GM23338 (cell line): ENCODE measurements at regions not wholly inside any gene's neighbourhood (a gene's known extent, or its start where the extent isn't known, plus 50 kb on each side); places are given as distances from the start of the nearest gene placed in this dataset.

Experiments
- ATAC-seq: fragments of 200-7000 bp; cut with Tn5 transposase; 3 replicates; pipeline ENCODE4 v1.9.1; 2020
- DNase-seq: peaks from one replicate; pipeline ENCODE4 v3.0.0-alpha.2; 2015; ENCODE audit warnings: low spot score
- H2AFZ ChIP-seq: fragments of 200-600 bp; sonication (generic); 2 replicates; pipeline ENCODE4 v1.8.0; 2016; ENCODE audit warnings: antibody characterized with exemption, mild to moderate bottlenecking, moderate library complexity
- H3F3A ChIP-seq: fragments of 200-600 bp; sonication (generic); replicated peaks from 2 replicates; pipeline ENCODE4 v1.8.0; 2017; ENCODE audit warnings: antibody characterized with exemption, mixed run types, low read depth
- H3K27ac ChIP-seq: fragments of 200-600 bp; sonication (generic); 2 replicates; pipeline ENCODE4 v1.6.1; 2016; ENCODE audit warnings: low read depth
- H3K27me3 ChIP-seq: fragments of 200-600 bp; sonication (generic); 2 replicates; pipeline ENCODE4 v1.8.0; 2016; ENCODE audit warnings: mild to moderate bottlenecking, mixed run types, moderate library complexity; ENCODE audit not compliant: insufficient read depth
- H3K36me3 ChIP-seq: fragments of 200-600 bp; sonication (generic); 2 replicates; pipeline ENCODE4 v1.8.0; 2016; ENCODE audit warnings: mild to moderate bottlenecking; ENCODE audit not compliant: insufficient read depth
- H3K4me1 ChIP-seq: fragments of 200-600 bp; sonication (generic); 2 replicates; pipeline ENCODE4 v1.8.0; 2016; ENCODE audit warnings: mild to moderate bottlenecking, moderate library complexity; ENCODE audit not compliant: insufficient read depth
- H3K4me2 ChIP-seq: fragments of 200-600 bp; sonication (generic); 2 replicates; pipeline ENCODE4 v1.7.1; 2017; ENCODE audit warnings: mixed run types
- H3K4me3 ChIP-seq: fragments of 200-600 bp; sonication (generic); 2 replicates; pipeline ENCODE4 v1.6.1; 2016; ENCODE audit warnings: mixed run types
- H3K79me2 ChIP-seq: fragments of 200-600 bp; sonication (generic); replicated peaks from 2 replicates; pipeline ENCODE4 v1.8.0; 2017; ENCODE audit warnings: mild to moderate bottlenecking; ENCODE audit not compliant: insufficient read depth
- H3K9me2 ChIP-seq: fragments of 200-600 bp; sonication (generic); 2 replicates; pipeline ENCODE4 v1.8.0; 2017; ENCODE audit not compliant: insufficient read depth
- H4K20me1 ChIP-seq: fragments of 200-600 bp; sonication (generic); replicated peaks from 2 replicates; pipeline ENCODE4 v1.8.0; 2017; ENCODE audit warnings: mild to moderate bottlenecking; ENCODE audit not compliant: insufficient read depth
- H3K27ac Mint-ChIP-seq: 2 replicates; pipeline ENCODE4 v1.8.0; 2020; ENCODE audit warnings: inconsistent platforms, mild to moderate bottlenecking, moderate library complexity, mixed read lengths
- H3K27me3 Mint-ChIP-seq: 3 replicates; pipeline ENCODE4 v1.8.0; 2022; ENCODE audit warnings: low read depth, mild to moderate bottlenecking, moderate library complexity, mixed read lengths, inconsistent platforms; ENCODE audit not compliant: insufficient read depth, poor library complexity
- H3K36me3 Mint-ChIP-seq: 3 replicates; pipeline ENCODE4 v1.8.0; 2021; ENCODE audit warnings: low read depth, mild to moderate bottlenecking, inconsistent platforms, moderate library complexity, mixed read lengths
- H3K4me1 Mint-ChIP-seq: 3 replicates; pipeline ENCODE4 v1.8.0; 2020; ENCODE audit warnings: mild to moderate bottlenecking, inconsistent platforms, mixed read lengths
- H3K4me3 Mint-ChIP-seq: 3 replicates; pipeline ENCODE4 v1.8.0; 2021; ENCODE audit warnings: moderate library complexity, mild to moderate bottlenecking, inconsistent platforms, mixed read lengths
- H3K9me3 Mint-ChIP-seq: 3 replicates; pipeline ENCODE4 v1.8.0; 2020; ENCODE audit warnings: moderate library complexity, mild to moderate bottlenecking, inconsistent platforms, mixed read lengths
- CREB1 ChIP-seq: fragments of 250-450 bp; sonication (Bioruptor Pico); IDR thresholded peaks from 2 replicates; pipeline ENCODE4 v1.5.0; 2020; ENCODE audit warnings: low read depth, mild to moderate bottlenecking, moderate library complexity
- EZH2 ChIP-seq: fragments of 200-600 bp; sonication (generic); IDR thresholded peaks from one replicate; pipeline ENCODE4 v1.8.0; 2017; ENCODE audit warnings: antibody characterized with exemption, mild to moderate bottlenecking, low read depth; ENCODE audit not compliant: unreplicated experiment
- EZH2phosphoT487 ChIP-seq: fragments of 200-600 bp; sonication (generic); IDR thresholded peaks from one replicate; pipeline ENCODE4 v1.8.1; 2018; ENCODE audit warnings: antibody characterized with exemption; ENCODE audit not compliant: unreplicated experiment
- JUNB ChIP-seq: IDR thresholded peaks from one replicate; pipeline ENCODE4 v1.6.1; 2016; ENCODE audit warnings: antibody characterized with exemption; ENCODE audit not compliant: unreplicated experiment
- POLR2AphosphoS5 ChIP-seq: IDR thresholded peaks from 2 replicates; pipeline ENCODE4 v1.6.1; 2016; ENCODE audit warnings: antibody characterized with exemption, low read depth
- STAT1 ChIP-seq: IDR thresholded peaks from one replicate; pipeline ENCODE4 v1.6.1; 2016; ENCODE audit warnings: antibody characterized with exemption; ENCODE audit not compliant: unreplicated experiment
- ZNF331 ChIP-seq: fragments of 250-450 bp; sonication (Bioruptor Pico); IDR thresholded peaks from 2 replicates; pipeline ENCODE4 v1.5.0; 2020; ENCODE audit warnings: low read depth, mild to moderate bottlenecking, moderate library complexity
- TF ChIP-seq, protein P1 (sequence below): IDR thresholded peaks from 2 replicates; pipeline ENCODE4 v1.6.1; 2016; ENCODE audit warnings: antibody characterized with exemption
- TF ChIP-seq, protein P2 (sequence below), 2 experiments: fragments of 200-600 bp in 1 of 2; sonication (generic) in 1 of 2; conservative IDR thresholded peaks; 2 replicates each; pipeline versions ENCODE4 v1.5.1 to v1.6.1; 2016 to 2017; ENCODE audit warnings: antibody characterized with exemption in 2 of 2, low read depth in 2 of 2, mild to moderate bottlenecking in 2 of 2, moderate library complexity in 1 of 2

DNA sequence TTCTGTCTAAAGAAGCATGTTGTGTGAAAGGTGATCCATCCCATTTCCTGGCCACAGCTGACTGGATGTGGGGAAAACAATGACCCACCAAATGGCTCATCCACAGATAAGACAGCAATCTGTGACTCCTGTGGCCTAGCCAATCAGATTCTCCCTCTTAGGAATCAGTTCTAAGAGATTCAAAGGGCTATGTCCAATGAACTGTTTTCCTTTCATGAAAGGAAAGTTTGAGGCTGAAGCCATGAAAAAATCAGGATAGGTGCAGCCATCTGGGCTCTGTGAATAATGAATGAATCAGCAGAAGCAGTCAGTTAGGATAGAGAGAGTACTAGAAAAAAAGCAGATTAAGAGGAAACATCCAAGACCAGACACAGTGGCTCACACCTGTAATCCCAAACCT is 164.7 kb downstream of the NRIP1 start:
- no peaks in the 10 kb centered on the region for H4K20me1 ChIP-seq
- H3K4me3 ChIP-seq: no peak overlapping the region
- H3K4me1 Mint-ChIP-seq: 0 out of 3 replicates have a peak, but pooled peaks cover 3% of the 10 kb centered on the region
- DNase-seq (peak; percentile 13), ATAC-seq (no peak)
- no peaks in the 10 kb centered on the region for H3K9me3 Mint-ChIP-seq
- H3K27ac ChIP-seq: no peak overlapping the region
- H3K27me3 Mint-ChIP-seq: peaks cover 2% of the 10 kb centered on the region
- no peaks in the 10 kb centered on the region; the same call in 1 of the 2 replicates for H3K4me1 ChIP-seq
- no peak for TF ChIP-seq EZH2phosphoT487
- no peak overlapping the region for H3K4me2 ChIP-seq
- no peaks in the 10 kb centered on the region for H3K27me3 ChIP-seq
- H3K27ac Mint-ChIP-seq: no peak overlapping the region; the same call in none of the 2 replicates
- no peaks in the 10 kb centered on the region for H3K79me2 ChIP-seq
- H2AFZ ChIP-seq: peak overlapping the region; percentile 83; the same call in 1 of the 2 replicates
- no peaks in the 10 kb centered on the region for H3F3A ChIP-seq
- H3K9me2 ChIP-seq: no peaks in the 10 kb centered on the region
- no peak overlapping the region for H3K4me3 Mint-ChIP-seq
- no peaks in the 10 kb centered on the region for H3K36me3 Mint-ChIP-seq
- H3K36me3 ChIP-seq: no peaks in the 10 kb centered on the region

DNA sequence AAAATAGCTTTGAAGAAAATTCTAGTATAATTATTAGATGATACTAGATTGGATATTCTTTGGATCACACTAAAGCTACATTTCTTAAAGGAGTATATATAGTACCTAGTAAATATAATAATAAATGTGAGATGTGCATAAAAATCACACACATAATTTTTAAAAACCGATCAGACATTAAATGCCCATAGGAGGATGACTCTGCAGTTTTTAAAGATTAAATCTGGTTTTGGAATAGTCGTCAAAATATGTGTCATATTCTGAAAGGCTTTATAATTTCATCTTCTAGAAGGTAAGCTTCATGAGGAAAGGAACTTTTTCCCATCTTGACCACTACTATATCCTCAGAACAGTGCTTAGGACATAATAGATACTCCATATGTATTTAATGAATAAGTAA is 169.0 kb downstream of the NRIP1 start:
- Histone ChIP-seq H3K27ac (no peak overlapping the region), H3K4me1 (no peaks in the 10 kb centered on the region; the same call in 1 of the 2 replicates), H3K4me2 (no peak overlapping the region), H3K9me2 (no peaks in the 10 kb centered on the region), H3F3A (no peaks in the 10 kb centered on the region), H3K79me2 (no peaks in the 10 kb centered on the region), H3K4me3 (no peak overlapping the region), H3K36me3 (no peaks in the 10 kb centered on the region), H2AFZ (no peak overlapping the region), H4K20me1 (no peaks in the 10 kb centered on the region), H3K27me3 (no peaks in the 10 kb centered on the region)
- Mint-ChIP-seq H3K27me3 (peaks cover 2% of the 10 kb centered on the region), H3K9me3 (no peaks in the 10 kb centered on the region), H3K4me1 (0 out of 3 replicates have a peak, but pooled peaks cover 3% of the 10 kb centered on the region), H3K4me3 (no peak overlapping the region), H3K36me3 (no peaks in the 10 kb centered on the region), H3K27ac (no peak overlapping the region)
- TF ChIP-seq, protein P1, sequence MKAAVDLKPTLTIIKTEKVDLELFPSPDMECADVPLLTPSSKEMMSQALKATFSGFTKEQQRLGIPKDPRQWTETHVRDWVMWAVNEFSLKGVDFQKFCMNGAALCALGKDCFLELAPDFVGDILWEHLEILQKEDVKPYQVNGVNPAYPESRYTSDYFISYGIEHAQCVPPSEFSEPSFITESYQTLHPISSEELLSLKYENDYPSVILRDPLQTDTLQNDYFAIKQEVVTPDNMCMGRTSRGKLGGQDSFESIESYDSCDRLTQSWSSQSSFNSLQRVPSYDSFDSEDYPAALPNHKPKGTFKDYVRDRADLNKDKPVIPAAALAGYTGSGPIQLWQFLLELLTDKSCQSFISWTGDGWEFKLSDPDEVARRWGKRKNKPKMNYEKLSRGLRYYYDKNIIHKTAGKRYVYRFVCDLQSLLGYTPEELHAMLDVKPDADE: no peak
- TF ChIP-seq ZNF331 (CRISPR knock-in tag) (no peak), JUNB (no peak), CREB1 (CRISPR knock-in tag) (no peak), EZH2 (no peak), EZH2phosphoT487 (no peak), STAT1 (no peak), POLR2AphosphoS5 (no peak)
- TF ChIP-seq, protein P2, sequence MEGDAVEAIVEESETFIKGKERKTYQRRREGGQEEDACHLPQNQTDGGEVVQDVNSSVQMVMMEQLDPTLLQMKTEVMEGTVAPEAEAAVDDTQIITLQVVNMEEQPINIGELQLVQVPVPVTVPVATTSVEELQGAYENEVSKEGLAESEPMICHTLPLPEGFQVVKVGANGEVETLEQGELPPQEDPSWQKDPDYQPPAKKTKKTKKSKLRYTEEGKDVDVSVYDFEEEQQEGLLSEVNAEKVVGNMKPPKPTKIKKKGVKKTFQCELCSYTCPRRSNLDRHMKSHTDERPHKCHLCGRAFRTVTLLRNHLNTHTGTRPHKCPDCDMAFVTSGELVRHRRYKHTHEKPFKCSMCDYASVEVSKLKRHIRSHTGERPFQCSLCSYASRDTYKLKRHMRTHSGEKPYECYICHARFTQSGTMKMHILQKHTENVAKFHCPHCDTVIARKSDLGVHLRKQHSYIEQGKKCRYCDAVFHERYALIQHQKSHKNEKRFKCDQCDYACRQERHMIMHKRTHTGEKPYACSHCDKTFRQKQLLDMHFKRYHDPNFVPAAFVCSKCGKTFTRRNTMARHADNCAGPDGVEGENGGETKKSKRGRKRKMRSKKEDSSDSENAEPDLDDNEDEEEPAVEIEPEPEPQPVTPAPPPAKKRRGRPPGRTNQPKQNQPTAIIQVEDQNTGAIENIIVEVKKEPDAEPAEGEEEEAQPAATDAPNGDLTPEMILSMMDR (conservative IDR thresholded peaks at IDR 0.05; ENCODE audit: low read depth in 2 of 2): no peak
- DNase-seq: no peak
- ATAC-seq: no peak
